ENCODE measurements at regions not wholly inside any gene's neighbourhood (a gene's known extent, or its start where the extent isn't known, plus 50 kb on each side); places are given as distances from the start of the nearest gene placed in this dataset.

DNA sequence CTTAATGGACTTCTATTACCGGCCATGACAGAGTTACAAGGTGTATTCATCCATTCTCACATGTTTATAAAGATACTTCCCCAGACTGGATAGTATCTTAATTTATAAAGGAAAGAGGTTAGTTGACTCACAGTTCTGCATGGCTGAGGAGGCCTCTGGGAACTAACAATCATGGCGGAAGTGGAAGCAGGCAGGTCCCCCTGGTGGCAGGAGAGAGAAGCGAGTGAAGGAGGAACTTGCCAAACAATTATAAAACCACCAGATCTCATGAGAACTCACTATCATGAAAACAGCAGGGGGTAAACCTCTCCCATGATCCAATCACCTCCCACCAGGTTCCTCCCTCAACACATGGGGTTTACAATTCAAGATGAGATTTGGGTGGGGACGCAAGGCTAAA is 170.0 kb upstream of the PDGFD start:
- TF ChIP-seq, protein P1, sequence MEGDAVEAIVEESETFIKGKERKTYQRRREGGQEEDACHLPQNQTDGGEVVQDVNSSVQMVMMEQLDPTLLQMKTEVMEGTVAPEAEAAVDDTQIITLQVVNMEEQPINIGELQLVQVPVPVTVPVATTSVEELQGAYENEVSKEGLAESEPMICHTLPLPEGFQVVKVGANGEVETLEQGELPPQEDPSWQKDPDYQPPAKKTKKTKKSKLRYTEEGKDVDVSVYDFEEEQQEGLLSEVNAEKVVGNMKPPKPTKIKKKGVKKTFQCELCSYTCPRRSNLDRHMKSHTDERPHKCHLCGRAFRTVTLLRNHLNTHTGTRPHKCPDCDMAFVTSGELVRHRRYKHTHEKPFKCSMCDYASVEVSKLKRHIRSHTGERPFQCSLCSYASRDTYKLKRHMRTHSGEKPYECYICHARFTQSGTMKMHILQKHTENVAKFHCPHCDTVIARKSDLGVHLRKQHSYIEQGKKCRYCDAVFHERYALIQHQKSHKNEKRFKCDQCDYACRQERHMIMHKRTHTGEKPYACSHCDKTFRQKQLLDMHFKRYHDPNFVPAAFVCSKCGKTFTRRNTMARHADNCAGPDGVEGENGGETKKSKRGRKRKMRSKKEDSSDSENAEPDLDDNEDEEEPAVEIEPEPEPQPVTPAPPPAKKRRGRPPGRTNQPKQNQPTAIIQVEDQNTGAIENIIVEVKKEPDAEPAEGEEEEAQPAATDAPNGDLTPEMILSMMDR (conservative IDR thresholded peaks at IDR 0.05 in 1 of 2, IDR thresholded peaks at IDR 0.05 in 1 of 2; ENCODE audit: extremely low read depth in 1 of 2, insufficient read depth in 1 of 2, low read depth in 1 of 2, low read length in 2 of 2), result peak in 1 of 2 donors; percentile 13
- no peak for TF ChIP-seq EZH2 (IDR thresholded peaks at IDR 0.05; ENCODE audit: borderline replicate concordance, low read length)
